HG02763 (cell line): ENCODE measurements at regions not wholly inside any gene's neighbourhood (a gene's known extent, or its start where the extent isn't known, plus 50 kb on each side); places are given as distances from the start of the nearest gene placed in this dataset.
"Not testable (repeated sequence)": the region's sequence is repeated elsewhere in the genome, so short reads cannot be mapped to it uniquely, and the experiment has no call there.

Source experiments
- ATAC-seq: cut with Tn5 transposase; IDR thresholded peaks from one replicate; pipeline ENCODE4 v1.9.1; 2021; ENCODE audit warnings: mild to moderate bottlenecking, moderate library complexity; ENCODE audit not compliant: unreplicated experiment

DNA sequence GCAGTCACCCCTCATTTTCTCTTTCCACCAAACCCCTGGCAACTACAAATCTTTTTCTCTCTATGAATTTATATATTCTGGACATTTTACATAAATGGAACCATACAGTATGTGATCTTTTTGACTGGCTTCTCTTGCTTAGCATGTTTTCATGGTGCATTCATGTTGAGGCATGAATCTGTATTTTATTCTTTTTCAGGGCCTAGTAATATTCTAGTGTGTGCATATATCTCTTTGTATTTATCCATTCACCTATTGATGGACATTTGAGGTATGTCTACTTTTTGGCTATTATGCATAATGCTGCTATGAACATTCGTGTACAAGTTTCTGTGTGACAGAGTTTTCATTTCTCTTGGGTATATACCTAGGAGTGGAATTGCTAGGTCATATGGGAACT, 78.2 kb downstream of the HACD1 start:
- no peak for ATAC-seq

DNA sequence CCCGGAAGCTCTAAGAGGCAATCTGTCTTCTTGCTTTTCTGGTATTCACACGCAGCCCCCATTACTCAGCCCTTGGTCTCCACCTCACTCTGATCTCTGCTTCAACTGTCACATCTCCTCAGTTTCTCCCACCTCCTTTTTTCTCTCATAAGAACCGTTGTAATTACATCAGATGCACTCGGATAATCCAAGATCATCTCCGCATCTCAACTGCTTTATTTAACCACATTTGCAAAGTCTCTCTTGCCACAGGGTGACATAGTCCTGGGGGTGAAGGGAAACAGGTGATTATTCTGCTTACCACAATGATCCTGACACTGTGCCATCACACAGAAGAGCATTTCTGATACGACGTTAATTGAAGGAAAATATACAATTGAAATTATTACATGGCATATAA, 79.9 kb downstream of the HACD1 start:
- ATAC-seq, result no peak

DNA sequence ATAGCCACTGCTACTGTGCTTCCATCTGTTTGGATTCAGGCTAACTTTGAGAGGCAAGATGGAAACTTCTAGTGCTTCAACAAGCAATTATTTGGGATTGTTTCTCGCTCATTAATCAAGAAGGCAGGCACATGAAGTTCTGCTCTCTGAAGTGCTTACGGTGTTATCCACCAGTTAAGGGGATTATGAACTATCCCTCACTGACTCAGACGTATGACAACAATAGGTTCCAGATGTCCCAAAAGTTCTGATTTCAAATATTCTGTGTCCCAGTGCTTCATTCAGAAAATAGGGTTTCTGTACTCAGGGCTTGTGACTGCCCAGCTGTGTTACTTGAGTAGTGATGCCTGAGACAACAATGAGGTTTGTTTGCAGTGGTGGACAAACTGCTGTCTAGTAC, 81.0 kb downstream of the HACD1 start:
- no peak for ATAC-seq

DNA sequence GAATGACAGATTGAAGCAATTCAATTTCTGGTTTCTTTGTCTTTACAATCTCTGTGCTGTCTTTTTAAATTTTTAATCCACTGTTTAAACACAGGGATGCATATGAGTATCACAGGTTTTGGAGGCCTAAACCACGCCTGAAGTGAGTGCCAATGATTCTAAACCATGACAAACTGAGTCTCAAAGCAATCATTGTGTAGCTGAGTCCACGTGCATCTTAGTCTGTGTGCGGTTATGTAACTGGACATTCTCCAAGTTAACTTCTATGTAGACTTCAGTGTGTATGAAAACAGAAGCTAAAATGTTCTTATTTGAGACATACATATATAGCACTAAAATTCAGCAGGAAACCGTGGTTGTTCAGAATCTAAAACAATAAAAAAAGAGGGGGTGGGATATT, 79.3 kb upstream of the ST8SIA6 start:
- no peak for ATAC-seq

DNA sequence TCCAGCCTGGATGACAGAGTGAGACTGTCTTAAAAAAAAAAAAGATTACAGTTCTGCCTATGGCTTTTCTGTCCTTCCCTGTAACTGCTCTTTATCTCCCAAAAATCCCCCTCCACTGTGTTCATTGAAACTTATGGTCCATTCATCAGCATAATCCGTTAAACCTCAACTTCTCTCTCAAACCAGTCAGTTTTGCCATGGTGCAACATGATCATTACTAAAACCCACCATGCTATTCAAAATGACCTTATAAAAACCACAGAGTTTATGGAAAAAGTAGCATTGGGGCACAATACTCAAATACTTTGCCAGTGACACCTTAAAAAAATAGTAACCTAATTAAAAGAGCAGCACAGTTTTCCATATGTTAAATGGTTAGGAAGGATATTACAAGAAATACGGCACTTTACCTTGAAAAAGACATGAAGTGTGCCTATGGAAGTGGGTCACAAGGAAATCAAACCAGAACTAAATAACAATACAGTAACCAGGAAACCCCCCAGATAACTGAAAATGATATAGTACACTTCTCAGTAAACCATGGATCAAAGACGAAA, 74.0 kb upstream of the ST8SIA6 start:
- no peak for ATAC-seq

DNA sequence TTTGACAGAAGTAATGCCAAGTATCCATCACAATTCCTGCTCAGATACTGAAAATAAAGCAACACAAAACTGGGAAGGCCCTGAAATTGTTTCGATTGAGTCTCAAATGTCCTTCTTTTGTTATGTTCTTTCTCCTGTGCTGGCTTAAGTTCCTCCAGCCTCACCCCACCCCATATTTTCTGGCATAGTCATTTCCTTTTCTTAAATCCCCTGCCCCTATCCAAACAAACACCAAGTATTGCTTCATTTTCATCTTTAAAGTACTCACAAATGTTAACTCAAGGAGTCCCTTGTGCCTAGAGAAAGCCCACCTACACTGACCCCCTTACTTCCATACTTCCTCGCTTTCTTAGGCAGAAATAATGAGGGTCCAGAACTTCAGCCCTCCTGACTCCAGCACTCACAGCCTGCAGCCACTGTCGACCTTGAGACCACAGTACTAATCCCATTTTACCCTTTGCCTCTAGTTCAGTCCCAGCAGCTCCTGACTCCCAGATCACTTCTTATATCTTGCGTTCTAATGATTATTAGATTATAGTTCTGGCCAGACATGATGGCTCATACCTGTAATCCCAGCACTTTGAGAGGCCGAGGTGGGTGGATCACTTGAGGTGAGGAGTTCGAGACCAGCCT, 73.2 kb upstream of the ST8SIA6 start:
- ATAC-seq, result no peak

DNA sequence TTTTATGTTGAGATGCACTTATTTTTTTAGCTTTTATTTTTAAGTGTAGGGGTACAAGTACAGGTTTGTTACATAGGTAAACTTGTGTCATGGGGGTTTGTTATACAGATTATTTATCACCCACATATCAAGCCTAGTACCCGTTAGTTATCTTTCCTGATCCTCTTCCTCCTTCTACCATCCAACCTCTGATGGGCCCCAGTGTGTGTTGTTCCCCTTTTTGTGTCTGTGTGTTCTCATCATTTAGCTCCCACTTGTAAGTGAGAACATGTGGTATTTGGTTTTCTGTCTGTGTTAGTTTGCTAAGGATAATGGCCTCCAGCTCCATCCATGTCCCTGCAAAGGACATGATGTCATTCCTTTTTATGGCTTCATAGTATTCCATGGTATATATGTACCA, 72.2 kb upstream of the ST8SIA6 start:
- not testable (repeated sequence) for ATAC-seq

DNA sequence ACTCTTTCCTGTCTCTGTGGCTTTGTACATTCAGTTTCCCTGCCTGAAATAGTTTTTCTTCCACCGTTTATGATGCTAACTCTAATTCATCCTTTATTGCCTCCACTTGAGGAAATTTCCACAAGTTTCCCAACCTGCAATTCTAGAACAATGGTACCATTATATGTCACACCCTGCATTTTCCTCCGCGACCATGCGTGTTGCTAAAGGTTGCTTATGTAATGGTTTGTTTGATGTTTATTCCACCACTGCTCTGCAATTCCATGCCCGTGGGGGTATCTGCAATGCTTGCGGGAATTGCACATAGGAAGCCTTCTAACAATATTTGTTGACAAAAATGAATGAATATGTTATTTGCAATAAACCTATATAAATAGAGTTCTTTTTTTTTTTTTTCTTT, 69.5 kb upstream of the ST8SIA6 start:
- ATAC-seq, result no peak

DNA sequence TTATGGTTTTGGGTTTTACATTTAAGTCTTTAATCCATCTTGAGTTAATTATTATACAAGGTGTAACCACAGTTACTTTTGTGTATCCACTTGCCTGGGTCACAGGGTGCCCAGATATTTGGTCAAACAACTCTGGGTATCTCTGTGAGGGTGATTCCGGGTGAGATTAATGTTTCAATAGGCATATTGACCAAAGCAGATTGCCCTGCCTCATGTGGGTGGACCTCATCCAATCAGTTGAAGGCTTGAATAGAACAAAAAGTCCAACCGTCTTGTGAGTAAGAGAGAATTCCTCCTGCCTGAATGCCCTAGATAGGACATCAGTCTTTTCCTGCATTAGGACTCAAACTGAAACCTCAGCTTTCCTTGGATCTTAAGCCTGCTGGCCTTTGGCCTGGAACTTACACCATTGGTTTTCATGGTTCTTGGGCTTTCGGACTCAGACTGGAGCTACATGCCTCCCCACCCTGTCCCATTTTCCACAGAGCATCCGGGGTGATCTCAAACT, 68.9 kb upstream of the ST8SIA6 start:
- ATAC-seq, result no peak

DNA sequence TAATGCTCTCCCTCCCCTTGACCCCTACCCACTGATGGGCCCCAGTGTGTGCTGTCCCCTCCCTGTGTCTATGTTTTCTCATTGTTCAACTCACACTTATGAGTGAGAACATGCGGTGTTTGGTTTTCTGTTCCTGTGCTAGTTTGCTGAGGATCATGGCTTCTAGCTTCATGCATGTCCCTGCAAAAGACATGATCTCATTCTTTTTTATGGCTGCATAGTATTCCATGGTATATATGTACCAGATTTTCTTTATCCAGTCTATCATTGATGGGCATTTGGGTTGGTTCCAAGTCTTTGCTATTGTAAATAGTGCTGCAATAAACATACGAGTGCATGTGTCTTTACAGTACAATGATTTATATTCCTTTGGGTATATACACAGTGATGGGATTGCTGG, 67.9 kb upstream of the ST8SIA6 start:
- not testable (repeated sequence) for ATAC-seq

DNA sequence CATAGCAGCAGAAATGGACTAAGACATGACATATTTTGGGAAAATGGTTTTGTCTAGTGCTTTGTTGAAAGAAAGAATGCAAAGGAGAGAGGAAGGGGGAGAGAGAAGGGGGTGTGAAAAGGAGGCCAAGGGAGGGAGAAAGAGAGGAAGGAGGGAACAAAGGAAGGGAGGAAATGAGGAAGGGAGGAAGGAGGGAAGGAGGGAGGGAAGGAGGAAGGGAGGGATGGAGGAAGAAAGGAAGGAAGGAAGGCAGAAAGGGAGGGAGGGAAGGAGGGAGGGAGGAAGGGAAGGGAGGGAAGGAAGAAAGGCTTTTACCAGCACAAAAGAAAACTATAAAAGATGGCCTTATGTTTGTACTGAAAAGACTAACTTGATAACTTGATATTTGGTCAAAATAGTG, 65.1 kb upstream of the ST8SIA6 start:
- no peak for ATAC-seq

DNA sequence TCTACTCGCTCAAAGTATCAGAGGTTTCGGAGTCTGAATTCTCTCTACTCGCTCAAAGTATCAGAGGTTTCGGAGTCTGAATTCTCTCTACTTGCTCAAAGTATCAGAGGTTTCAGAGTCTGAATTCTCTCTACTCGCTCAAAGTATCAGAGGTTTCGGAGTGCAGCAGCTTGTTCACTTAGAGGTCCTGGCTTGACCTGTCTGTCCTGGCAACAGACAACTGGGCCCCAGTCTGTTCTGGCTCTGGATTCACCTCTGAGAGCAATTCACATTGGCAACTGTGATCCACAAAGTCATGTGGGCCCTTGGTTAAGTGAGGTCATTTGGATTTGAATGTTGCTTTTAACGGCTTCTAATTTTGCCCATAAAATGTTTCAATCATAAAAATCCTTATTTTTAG, 63.9 kb upstream of the ST8SIA6 start:
- no peak for ATAC-seq

DNA sequence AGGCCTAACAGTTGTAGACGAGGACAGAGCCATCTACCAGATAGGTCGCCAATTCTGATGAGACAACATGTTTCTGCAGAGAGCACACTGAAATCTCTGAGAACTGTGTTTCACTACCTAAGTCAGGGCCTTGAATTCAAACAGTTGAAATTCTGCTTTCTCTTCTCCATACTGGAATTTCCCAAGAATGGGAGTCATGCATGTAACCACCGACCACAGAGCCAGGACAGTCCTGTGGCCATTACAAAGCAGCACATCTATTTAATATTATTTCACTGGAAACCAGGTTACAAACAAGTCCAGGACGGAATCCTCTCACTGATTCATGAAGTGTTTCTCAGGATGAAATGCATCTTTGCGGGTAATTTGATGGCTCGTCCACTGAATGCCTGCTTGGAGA, 62.0 kb upstream of the ST8SIA6 start:
- ATAC-seq, result no peak

DNA sequence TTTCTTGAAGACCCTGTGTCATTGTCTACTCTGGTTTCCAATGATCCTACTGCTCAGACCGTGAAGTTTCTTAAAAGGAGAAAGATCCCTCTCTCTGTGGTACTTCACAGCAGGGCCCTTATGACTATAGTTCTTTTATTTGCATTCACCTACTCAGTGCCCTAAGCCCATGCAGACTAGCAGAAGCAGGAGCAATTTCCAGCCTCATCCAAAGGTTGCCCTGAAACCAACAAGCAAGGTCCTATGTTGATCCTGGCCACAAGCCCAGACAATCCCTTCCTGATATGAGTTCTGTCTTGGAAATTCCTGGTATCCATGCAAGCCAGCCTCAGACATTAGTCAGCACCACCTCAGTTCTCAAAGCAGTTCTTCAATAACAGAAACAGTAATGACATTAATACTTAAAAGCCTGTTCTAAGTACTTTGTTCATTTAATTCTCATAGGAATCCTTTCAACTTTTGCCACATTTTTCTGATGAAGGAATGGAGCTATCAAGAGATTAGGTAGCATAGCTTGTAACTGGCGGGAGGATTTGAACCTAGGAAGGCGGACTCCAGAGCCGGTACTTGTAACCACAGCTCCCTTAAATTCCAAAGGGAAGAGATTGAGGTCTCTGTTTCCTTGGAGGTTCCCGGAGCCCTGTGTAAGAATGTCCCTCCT, 58.1 kb upstream of the ST8SIA6 start:
- ATAC-seq, result no peak

DNA sequence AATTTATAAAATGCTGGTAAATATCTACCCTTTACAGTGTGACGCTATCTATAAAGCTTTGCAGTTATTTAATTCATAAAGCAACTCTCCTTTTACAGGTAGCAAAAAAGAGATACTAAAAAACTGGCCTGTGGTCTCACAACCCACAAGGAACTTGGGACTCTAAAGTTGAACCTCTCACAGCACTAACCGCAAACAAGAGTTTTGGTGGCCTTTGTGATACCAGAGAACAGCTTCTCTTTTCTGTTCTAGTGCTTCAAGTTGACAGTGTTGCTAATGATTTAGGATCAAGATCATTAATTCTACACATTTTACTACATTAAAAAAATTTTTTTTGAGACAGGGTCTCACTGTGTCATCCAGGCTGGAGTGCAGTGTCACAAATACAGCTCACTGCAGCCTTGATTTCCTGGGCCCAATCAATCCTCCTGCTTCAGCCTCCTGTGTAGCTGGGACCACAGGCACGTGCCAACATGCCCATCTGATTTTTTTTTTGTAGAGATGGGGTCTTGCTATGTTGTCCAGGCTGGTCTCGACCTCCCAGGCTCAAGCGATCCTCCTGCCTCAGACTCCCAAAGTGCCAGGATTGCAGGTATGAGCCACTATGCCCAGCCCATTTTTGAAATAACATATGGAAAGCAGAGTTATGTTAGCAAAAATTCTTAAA, 56.0 kb upstream of the ST8SIA6 start:
- peak; percentile 76 for ATAC-seq

DNA sequence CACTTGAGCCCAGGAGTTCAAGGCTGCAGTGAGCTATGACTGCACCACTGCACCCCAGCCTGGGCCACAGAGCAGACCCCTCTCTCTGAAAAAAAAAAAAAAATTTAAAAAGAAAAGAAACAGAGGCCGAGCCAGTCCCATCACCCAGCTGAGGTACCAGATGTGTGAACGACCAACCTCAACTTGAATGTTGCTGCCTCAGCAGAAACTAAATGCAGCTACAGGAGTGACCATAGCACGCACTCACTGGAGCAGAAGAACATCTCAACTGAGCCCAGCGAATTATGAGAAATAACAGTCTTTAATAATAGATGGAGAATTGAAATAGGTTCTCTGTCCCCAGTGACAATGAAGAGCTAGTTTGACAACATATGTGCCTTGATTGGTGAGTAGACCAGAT, 53.1 kb upstream of the ST8SIA6 start:
- ATAC-seq, result no peak

DNA sequence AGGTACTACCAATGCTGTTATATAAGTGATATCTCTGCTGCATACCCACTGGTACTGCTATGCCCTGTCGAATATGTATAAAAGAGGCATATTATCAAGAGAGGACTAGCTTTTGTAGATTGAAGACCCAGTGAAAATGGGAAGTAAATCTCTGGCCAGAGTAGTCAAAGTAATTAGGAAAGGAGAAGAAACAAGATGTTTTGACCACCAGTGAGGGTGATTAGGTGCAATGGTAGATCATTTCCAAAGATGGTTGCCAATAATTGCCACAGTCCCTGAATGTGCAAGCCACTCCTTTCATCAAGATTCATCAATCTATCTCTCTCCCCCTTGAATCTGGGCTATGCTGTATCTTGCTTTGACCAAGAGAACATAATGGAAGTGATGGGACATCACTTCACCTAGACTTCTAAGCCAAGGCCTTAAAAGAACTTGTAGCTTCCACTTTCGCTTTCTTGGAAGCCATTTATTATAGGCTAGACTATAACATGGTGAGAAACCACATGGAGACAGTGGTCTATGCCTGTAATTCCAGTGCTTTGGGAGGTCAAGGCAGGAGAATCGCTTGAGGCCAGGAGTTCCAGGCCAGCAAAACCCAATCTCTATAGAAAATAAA, 52.6 kb upstream of the ST8SIA6 start:
- no peak for ATAC-seq

DNA sequence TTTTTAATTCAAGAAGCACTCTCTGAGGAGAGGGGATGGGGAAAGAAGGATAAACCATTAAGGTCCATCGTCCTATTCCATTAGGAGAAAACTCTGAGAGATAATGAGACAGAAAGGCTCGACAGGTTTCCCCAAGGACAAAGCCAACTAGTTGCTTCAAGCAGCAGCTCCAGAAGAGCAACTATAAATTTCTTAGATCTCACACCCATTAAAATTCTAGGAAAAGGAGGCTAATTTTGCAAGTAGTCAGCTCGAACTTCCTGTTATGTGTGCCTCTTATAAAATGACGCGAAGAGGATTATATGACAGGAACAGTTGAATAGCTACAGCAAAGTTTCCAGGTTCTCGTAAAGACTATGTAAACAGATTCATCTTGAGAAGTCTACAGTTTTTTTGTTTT, 52.0 kb upstream of the ST8SIA6 start:
- no peak for ATAC-seq

DNA sequence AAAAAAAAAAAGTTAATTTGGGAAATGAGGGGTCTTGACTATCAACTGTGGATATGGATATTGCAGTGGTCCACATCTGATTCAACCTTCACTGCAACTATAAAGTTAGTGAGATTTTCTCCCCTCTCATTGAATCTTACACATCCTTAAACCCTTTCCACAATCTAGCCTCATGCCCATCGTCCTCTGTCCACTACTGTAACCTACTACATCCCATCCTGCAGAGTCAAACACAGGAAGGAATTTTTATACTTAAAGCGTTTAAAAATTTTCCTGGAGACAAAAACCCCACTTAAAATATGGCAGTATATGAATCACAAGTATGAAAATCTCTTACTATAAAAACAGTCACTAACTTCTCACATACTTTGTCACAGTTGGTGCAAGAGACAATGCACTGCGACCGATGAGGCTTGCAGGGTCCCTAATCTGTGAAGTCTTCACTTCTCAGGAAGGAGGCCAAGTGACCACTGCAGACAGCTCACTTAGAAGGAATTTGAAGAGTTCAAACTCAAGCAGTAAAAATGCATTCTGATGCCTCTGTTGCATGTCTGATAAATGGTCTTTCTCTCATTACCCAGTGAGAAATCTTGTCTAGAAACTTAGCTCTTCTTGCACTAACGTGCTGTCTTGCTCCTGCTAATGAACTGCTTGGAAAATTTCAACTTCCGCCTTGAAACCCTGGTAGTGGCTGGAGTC, 50.3 kb upstream of the ST8SIA6 start:
- no peak for ATAC-seq
